ENCODE measurements at regions not wholly inside any gene's neighbourhood (a gene's known extent, or its start where the extent isn't known, plus 50 kb on each side); places are given as distances from the start of the nearest gene placed in this dataset.
"Not testable (repeated sequence)": the region's sequence is repeated elsewhere in the genome, so short reads cannot be mapped to it uniquely, and the experiment has no call there.

GRCh38 chr11:90587896-90588295 lies 365.0 kb upstream of the CHORDC1 start:
- no peak for DNase-seq

DNA sequence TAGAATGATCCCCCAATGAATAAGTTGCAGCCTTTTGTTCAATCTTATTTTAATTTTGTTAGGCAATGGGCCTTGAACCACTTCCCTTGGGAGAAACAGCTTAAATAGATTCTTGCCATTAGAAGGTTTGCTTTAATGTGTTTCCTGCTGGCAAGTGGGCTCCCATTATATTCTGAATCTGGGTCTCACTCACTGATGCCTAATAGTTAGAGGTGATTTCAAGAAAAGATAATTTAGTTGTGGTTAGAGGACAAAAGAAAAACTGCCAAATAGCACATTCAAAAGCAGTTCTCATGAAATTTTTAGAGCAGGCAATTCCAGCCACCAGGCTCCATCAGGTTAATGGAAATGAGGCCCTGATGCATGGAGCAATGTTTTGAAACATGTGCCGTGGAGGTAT lies 362.6 kb upstream of the CHORDC1 start:
- DNase-seq: no peak

- not testable (repeated sequence) for DNase-seq
Measured at GRCh38 chr11:90582999-90583398, 360.1 kb upstream of the CHORDC1 start.

DNA sequence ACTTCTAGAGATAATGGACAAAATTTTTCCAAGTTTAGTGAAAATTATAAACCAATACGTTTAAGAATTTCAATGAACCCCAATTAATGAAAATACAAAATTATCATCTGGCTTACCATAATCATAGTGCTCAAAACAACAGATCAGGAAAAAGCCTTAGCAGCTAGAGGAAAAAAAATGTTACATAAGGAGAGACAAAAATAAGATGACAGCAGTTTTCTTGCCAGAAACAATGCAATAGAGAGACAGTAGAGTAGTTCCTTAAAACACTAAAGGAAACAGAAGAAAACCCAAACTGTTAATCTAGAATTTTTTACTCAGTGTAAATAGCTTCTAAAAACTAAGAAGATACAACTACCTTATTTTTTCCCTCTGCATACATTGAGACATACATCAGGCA lies 341.7 kb upstream of the CHORDC1 start:
- DNase-seq: no peak

- no peak for DNase-seq
Measured at GRCh38 chr11:90558328-90558865, 335.5 kb upstream of the CHORDC1 start.

- no peak for DNase-seq
Measured at GRCh38 chr11:90556606-90557005, 333.8 kb upstream of the CHORDC1 start.

DNA sequence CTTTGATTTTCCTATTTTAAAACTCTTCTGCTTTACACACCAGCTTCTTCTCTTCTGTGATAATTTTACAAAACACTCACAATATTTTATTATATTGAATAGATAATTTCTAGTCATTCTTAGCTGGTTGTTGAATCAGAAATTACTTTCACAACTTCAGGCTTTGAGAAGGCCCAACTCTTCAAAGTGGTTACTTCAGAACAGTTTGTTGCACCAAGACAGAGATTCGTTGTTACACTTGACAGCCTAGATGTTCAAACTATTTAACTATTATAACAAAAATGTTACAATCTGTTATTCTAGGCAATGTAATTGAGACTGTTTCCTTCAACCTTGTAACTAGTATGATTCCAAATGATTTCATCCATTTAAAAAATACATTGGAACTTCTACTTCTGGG lies 333.2 kb upstream of the CHORDC1 start:
- no peak for DNase-seq

DNA sequence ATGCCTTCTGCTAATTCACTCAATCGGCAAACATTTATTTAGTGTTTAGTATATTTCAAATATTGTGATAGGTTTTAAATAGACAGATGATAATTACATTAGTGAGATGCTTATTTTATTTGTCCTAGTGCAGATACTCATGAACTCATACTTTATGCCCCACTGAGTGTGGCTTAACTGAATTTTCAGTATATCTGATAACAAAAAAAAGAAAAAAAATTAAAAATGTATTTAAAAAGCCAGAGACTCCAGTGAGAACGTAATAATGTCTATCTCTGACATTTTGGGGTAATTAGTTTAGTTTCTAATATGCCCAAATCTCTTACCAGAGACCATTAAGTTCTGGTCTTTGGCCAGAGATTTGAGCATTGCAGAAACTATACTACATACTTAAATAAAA lies 332.6 kb upstream of the CHORDC1 start:
- no peak for DNase-seq

GRCh38 chr11:90542092-90542491 lies 319.2 kb upstream of the CHORDC1 start:
- no peak for DNase-seq

DNA sequence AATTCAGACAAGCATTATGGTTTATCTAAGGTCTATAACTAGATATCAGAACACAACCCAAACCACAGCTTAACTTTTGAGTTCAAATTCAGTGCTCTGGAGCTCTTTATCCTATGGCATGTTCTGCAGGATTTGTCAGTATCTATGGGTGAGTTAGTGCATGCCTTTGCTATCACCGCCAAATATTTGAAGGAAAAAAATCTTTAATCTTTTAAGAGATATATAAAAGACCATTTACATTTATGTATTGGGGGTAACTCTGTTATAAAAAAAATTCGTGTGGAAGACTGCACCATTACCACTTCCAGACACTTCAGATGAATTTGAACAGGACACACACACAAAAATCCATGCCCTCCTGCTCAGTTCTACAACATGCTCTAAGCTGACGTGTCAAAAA lies 313.5 kb upstream of the CHORDC1 start:
- no peak for DNase-seq

DNA sequence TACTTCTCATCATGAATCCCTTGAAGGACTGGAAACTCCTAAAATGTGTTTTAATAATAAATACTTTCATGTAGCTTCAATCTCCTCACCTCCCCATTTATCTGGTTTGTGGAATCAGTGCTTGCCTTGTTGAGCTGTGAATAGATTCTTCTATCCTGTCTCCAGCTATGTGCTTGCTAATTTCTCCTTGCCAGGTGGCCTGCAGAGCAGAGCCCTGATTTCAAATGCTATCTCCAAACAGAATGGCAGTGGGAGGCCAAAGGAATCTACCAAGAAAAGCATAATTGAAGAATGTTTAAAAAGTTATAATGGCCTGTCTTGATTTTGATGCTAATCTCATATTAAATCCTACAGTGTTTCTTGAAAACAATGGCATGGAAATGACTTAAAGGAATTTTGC lies 309.3 kb upstream of the CHORDC1 start:
- DNase-seq: no peak

DNA sequence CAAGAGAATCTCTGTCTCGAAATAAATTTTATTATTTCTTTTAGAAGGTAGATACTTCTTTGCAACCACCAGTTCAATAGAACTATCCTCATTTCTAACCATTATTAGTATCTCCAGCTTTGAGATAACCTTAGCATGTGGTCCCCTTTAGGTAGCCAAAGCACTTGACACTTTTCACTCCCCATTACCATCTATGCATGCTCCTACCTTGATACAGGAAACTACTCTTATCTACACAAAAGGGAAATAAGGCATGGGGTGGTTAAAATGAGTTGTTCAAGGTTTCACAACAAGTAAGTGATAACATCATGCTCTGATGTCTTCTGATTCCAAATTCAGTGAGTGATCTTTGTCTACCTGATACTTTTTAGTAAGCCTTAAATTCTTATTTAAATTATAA lies 308.2 kb upstream of the CHORDC1 start:
- DNase-seq: no peak

- DNase-seq: no peak
Measured at GRCh38 chr11:90525962-90526361, 303.1 kb upstream of the CHORDC1 start.

DNA sequence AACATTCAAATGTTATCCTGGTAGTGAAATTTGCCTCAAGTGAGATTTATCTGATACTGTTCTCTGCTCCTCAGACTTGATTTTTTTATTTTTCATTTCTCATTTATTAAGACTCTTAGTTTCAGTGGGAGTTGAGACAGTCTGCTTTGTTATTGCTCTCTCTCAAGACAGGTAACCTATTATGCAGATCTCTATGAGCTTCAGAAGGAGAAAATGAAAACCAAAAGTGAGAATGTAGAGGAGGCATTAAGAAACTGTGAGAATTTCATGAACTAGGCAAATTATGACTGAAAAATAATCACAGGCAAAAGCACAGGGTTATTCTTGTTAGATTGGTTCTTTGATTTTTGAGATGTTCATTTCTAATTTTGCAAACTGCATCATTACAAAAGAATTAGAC lies 290.0 kb upstream of the CHORDC1 start:
- no peak for DNase-seq

- no peak for DNase-seq
Measured at GRCh38 chr11:90510839-90511238, 288.0 kb upstream of the CHORDC1 start.

GRCh38 chr11:90500922-90501568 lies 278.2 kb upstream of the CHORDC1 start:
- DNase-seq: no peak

DNA sequence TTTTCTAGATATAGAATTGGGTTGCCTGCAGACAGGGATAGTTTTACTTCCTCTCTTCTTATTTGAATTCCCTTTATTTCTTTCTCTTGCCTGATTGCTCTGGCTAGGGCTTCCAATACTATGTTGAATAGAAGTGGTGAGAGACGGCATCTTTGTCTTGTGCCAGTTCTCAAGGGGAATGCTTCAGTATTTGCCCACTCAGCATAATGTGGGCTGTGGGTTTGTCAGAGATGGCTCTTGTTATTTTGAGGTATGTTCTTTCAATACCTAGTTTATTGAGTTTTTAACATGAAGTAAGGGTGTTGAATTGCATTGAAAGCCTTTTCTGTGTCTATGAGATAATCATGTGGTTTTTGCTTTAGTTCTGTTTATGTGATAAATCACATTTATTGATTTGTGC lies 273.9 kb upstream of the CHORDC1 start:
- no peak for DNase-seq

- DNase-seq: no peak
Measured at GRCh38 chr11:90493379-90493778, 270.5 kb upstream of the CHORDC1 start.

DNA sequence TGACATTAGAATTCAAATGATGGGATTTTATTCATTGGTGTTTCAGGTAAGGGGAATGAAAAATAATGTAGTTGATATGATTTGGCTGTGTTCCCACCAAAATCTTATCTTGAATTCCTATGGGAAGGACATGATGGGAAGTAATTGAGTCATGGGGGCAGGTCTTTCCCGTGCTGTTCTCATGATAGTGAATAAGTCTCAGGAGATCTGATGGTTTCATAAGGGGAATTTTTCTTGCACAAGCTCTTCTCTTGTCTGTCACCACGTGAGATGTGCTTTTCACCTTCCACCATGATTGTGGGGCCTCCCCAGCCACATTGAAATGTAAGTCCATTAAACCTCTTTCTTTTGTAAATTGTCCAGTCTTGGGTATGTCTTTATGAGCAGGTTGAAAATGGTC lies 268.6 kb upstream of the CHORDC1 start:
- DNase-seq: no peak

GRCh38 chr11:90476442-90477007 lies 253.7 kb upstream of the CHORDC1 start:
- DNase-seq: peak; percentile 21

DNA sequence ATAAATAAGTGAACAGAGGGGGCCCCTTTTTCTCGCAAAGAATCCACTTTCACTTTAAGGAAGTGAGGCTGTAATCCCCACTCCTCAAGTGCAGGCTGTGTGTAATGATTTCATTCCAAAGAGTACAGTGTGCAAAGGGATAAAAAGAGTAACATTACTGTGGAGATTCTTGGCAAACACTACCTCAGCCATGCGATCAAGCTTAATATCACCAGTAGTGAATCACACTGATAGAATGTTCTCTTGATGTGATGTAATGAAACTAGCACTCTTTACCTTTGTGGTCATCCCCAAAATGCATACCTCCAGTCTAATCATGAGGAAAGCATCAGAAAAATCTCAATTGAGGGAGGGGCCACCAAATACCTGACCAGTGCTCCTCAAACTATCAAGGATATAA lies 246.1 kb upstream of the CHORDC1 start:
- DNase-seq: no peak

DNA sequence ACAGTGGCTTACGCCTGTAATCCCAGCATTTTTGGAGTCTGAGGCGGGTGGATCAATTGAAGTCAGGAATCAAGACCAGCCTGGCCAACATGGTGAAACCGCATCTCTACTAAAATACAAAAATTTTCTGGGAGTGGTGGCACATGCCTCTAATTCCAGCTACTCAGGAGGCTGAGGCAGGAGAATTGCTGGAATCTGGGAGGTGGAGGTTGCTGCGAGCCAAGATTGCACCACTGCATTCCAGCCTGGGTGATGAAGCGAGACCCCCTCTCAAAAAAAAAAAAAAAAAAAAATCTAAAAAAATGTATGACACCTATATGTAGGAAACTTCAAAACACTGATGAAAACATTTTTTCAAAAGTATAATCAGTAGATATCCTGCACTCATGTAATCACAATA lies 242.7 kb upstream of the CHORDC1 start:
- DNase-seq: no peak

GRCh38 chr11:90455347-90455920 lies 232.6 kb upstream of the CHORDC1 start:
- not testable (repeated sequence) for DNase-seq

GRCh38 chr11:90453525-90453924 lies 230.7 kb upstream of the CHORDC1 start:
- DNase-seq: no peak

DNA sequence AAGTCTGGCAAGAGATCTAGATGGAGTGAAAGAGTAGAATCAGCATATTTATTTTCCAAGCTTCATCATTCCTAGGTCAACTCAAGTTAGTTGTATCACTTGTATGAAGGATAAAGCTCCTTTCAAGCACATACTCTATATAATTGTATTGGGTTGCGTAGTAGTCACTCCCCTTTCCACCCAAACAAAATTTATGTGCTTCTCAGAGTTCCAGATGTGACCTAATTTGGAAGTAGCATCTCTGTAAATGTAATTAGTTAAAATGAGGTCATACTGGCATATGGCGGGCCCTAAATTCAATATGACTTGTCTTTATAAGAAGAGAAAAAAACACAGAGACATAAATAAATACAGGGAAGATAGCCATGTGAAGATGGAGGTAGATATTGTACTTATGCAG lies 226.8 kb upstream of the CHORDC1 start:
- DNase-seq: no peak
